Upper lobe of right lung (tissue), 1 donor: ENCODE measurements at regions not wholly inside any gene's neighbourhood (a gene's known extent, or its start where the extent isn't known, plus 50 kb on each side); places are given as distances from the start of the nearest gene placed in this dataset.
"Not testable (repeated sequence)": the region's sequence is repeated elsewhere in the genome, so short reads cannot be mapped to it uniquely, and the experiment has no call there.

ENCODE experiments used
- ATAC-seq: fragments of 200-7000 bp; cut with Tn5 transposase; one replicate; pipeline ENCODE4 v1.9.1; 2020; ENCODE audit warnings: mild to moderate bottlenecking, moderate library complexity
- DNase-seq: peaks from one replicate; pipeline ENCODE4 v3.0.0-alpha.2; 2020
- H3K27ac ChIP-seq: fragments of 200-600 bp; one replicate; pipeline ENCODE4 v1.8.0; 2022
- H3K27me3 ChIP-seq: fragments of 200-600 bp; one replicate; pipeline ENCODE4 v1.8.0; 2022; ENCODE audit warnings: mild to moderate bottlenecking
- H3K36me3 ChIP-seq: fragments of 200-600 bp; one replicate; pipeline ENCODE4 v1.8.0; 2022
- H3K4me1 ChIP-seq: fragments of 200-600 bp; one replicate; pipeline ENCODE4 v1.8.0; 2022
- H3K4me3 ChIP-seq: fragments of 200-600 bp; one replicate; pipeline ENCODE4 v1.8.0; 2022; ENCODE audit warnings: mild to moderate bottlenecking
- H3K9me3 ChIP-seq: fragments of 200-600 bp; one replicate; pipeline ENCODE4 v1.8.0; 2022
- intact Hi-C: fragments of 100-400 bp; cut with DNase I; formaldehyde crosslinking; loops from one replicate; pipeline ENCODE4 v1.11.0; 2022
- TF ChIP-seq, protein P1 (sequence below): fragments of 200-600 bp; IDR thresholded peaks from one replicate; pipeline ENCODE4 v1.8.0; 2022; ENCODE audit warnings: antibody characterized with exemption
- donor health status: DM: no; HTN: yes; CAD: no; lungs with severe emphysema.

- intact Hi-C loops = no loop called here
- Histone ChIP-seq H3K27me3 (no peaks in the 10 kb centered on the region), H3K4me1 (no peaks in the 10 kb centered on the region), H3K9me3 (no peaks in the 10 kb centered on the region), H3K36me3 (no peaks in the 10 kb centered on the region), H3K4me3 (no peak overlapping the region), H3K27ac (no peak overlapping the region)
- no peak for DNase-seq
- ATAC-seq = no peak
- TF ChIP-seq, protein P1, sequence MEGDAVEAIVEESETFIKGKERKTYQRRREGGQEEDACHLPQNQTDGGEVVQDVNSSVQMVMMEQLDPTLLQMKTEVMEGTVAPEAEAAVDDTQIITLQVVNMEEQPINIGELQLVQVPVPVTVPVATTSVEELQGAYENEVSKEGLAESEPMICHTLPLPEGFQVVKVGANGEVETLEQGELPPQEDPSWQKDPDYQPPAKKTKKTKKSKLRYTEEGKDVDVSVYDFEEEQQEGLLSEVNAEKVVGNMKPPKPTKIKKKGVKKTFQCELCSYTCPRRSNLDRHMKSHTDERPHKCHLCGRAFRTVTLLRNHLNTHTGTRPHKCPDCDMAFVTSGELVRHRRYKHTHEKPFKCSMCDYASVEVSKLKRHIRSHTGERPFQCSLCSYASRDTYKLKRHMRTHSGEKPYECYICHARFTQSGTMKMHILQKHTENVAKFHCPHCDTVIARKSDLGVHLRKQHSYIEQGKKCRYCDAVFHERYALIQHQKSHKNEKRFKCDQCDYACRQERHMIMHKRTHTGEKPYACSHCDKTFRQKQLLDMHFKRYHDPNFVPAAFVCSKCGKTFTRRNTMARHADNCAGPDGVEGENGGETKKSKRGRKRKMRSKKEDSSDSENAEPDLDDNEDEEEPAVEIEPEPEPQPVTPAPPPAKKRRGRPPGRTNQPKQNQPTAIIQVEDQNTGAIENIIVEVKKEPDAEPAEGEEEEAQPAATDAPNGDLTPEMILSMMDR = no peak
These were observed 240.7 kb downstream of the FZD1 start for GRCh38 chr7:91504919-91505318.

DNA sequence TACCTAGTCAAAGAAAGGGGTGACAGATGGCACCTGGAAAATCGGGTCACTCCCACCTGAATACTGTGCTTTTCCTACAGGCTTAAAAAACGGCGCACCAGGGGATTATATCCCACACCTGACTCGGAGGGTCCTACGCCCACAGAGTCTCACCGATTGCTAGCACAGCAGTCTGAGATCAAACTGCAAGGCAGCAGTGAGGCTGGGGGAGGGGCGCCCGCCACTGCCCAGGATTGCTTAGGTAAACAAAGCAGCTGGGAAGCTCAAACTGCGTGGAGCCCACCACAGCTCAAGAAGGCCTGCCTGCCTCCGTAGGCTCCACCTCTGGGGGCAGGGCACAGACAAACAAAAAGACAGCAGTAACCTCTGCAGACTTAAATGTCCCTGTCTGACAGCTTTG lies 242.7 kb downstream of the FZD1 start:
- H3K4me1 ChIP-seq, intact Hi-C loops: not testable (repeated sequence)

GRCh38 chr7:91511861-91512260 lies 247.6 kb downstream of the FZD1 start:
- not testable (repeated sequence) for H3K27ac ChIP-seq, DNase-seq, ATAC-seq

More for the DNA sequence above, 242.7 kb downstream of the FZD1 start:
- not testable (repeated sequence) for H3K4me3 ChIP-seq, H3K9me3 ChIP-seq, H3K36me3 ChIP-seq, ATAC-seq, H3K27ac ChIP-seq, H3K27me3 ChIP-seq
- DNase-seq = peak; percentile 39

GRCh38 chr7:91512958-91513357 lies 248.7 kb downstream of the FZD1 start:
- intact Hi-C loops = no loop called here
- Histone ChIP-seq H3K4me3 (no peak overlapping the region), H3K27me3 (no peaks in the 10 kb centered on the region), H3K9me3 (no peaks in the 10 kb centered on the region), H3K27ac (no peak overlapping the region), H3K4me1 (no peaks in the 10 kb centered on the region), H3K36me3 (no peaks in the 10 kb centered on the region)
- TF ChIP-seq, protein P1 = no peak
- DNase-seq (no peak), ATAC-seq (no peak)

More at GRCh38 chr7:91511861-91512260, 247.6 kb downstream of the FZD1 start:
- H3K4me3 ChIP-seq, H3K4me1 ChIP-seq, H3K27me3 ChIP-seq, intact Hi-C loops, H3K9me3 ChIP-seq, H3K36me3 ChIP-seq: not testable (repeated sequence)

- H3K27me3 ChIP-seq = no peaks in the 10 kb centered on the region
- no peak overlapping the region for H3K27ac ChIP-seq
- H3K9me3 ChIP-seq = no peaks in the 10 kb centered on the region
- H3K36me3 ChIP-seq = no peaks in the 10 kb centered on the region
- intact Hi-C loops = no loop called here
- H3K4me1 ChIP-seq = no peaks in the 10 kb centered on the region
- H3K4me3 ChIP-seq = no peak overlapping the region
- TF ChIP-seq, protein P1 = no peak
- ATAC-seq = no peak
- no peak for DNase-seq
These were observed 250.4 kb downstream of the FZD1 start for GRCh38 chr7:91514591-91514990.

GRCh38 chr7:91515961-91516360 lies 251.7 kb downstream of the FZD1 start:
- Histone ChIP-seq H3K4me3 (no peak overlapping the region), H3K4me1 (no peaks in the 10 kb centered on the region), H3K27me3 (no peaks in the 10 kb centered on the region), H3K9me3 (no peaks in the 10 kb centered on the region), H3K36me3 (no peaks in the 10 kb centered on the region), H3K27ac (no peak overlapping the region)
- DNase-seq = no peak
- TF ChIP-seq, protein P1 = no peak
- ATAC-seq = no peak
- intact Hi-C loops = no loop called here

- no peak for DNase-seq
- no peaks in the 10 kb centered on the region for H3K27me3 ChIP-seq
- intact Hi-C loops = no loop called here
These were observed 253.1 kb downstream of the FZD1 start for GRCh38 chr7:91517201-91517785.

More at GRCh38 chr7:91517201-91517785, 253.1 kb downstream of the FZD1 start:
- Histone ChIP-seq H3K27ac (no peak overlapping the region), H3K4me3 (no peak overlapping the region), H3K36me3 (no peaks in the 10 kb centered on the region), H3K9me3 (no peaks in the 10 kb centered on the region), H3K4me1 (no peaks in the 10 kb centered on the region)
- TF ChIP-seq, protein P1 = no peak
- no peak for ATAC-seq
